ENCODE measurements at regions not wholly inside any gene's neighbourhood (a gene's known extent, or its start where the extent isn't known, plus 50 kb on each side); places are given as distances from the start of the nearest gene placed in this dataset.

DNA sequence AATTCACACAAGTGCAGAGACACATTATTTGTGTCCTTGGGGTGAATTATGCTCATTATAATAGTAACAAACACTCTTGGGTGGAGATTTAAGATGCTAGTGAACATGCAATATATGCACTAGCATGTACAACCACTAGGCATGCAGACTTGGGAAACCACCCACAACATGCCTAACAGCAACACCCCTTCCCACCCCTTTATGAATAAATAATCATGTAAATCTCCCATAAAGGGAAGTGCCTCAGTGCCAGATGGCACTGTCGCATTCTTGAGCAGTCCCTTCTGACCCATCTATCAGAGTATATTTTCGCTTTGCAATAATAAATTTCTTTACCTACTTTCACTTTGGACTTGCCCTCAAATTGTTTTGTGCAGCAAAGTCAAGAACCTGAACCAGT is 1362.2 kb downstream of the OLFM4 start:
- TF ChIP-seq, protein P1, sequence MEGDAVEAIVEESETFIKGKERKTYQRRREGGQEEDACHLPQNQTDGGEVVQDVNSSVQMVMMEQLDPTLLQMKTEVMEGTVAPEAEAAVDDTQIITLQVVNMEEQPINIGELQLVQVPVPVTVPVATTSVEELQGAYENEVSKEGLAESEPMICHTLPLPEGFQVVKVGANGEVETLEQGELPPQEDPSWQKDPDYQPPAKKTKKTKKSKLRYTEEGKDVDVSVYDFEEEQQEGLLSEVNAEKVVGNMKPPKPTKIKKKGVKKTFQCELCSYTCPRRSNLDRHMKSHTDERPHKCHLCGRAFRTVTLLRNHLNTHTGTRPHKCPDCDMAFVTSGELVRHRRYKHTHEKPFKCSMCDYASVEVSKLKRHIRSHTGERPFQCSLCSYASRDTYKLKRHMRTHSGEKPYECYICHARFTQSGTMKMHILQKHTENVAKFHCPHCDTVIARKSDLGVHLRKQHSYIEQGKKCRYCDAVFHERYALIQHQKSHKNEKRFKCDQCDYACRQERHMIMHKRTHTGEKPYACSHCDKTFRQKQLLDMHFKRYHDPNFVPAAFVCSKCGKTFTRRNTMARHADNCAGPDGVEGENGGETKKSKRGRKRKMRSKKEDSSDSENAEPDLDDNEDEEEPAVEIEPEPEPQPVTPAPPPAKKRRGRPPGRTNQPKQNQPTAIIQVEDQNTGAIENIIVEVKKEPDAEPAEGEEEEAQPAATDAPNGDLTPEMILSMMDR (conservative IDR thresholded peaks at IDR 0.05 in 1 of 2, IDR thresholded peaks at IDR 0.05 in 1 of 2; ENCODE audit: low read depth in 1 of 2, low read length in 2 of 2), result no peak
- no peak for TF ChIP-seq EZH2 (IDR thresholded peaks at IDR 0.05; ENCODE audit: low read length, missing control alignments)
